ENCODE measurements at regions not wholly inside any gene's neighbourhood (a gene's known extent, or its start where the extent isn't known, plus 50 kb on each side); places are given as distances from the start of the nearest gene placed in this dataset.

GRCh38 chr4:101599620-101600019, 190.9 kb upstream of the BANK1 start:
- TF ChIP-seq EZH2 (IDR thresholded peaks at IDR 0.05; ENCODE audit: borderline replicate concordance) (no peak), EZH2phosphoT487 (IDR thresholded peaks at IDR 0.05; ENCODE audit: low read depth, severe bottlenecking, unreplicated experiment) (no peak), CTCF (IDR thresholded peaks at IDR 0.05; ENCODE audit: poor library complexity) (no peak)
